Renal cortical epithelial cell (primary cell): ENCODE measurements at regions not wholly inside any gene's neighbourhood (a gene's known extent, or its start where the extent isn't known, plus 50 kb on each side); places are given as distances from the start of the nearest gene placed in this dataset.
"Not testable (repeated sequence)": the region's sequence is repeated elsewhere in the genome, so short reads cannot be mapped to it uniquely, and the experiment has no call there.

Experiments
- DNase-seq: peaks from one replicate; pipeline ENCODE4 v3.0.0-alpha.2; 2011; ENCODE audit warnings: low read depth

GRCh38 chr5:82649943-82650342 is 371.8 kb upstream of the RPS23 start:
- DNase-seq, result no peak

GRCh38 chr5:82644766-82645165 is 366.6 kb upstream of the RPS23 start:
- DNase-seq, result no peak

GRCh38 chr5:82644229-82644628 is 366.1 kb upstream of the RPS23 start:
- no peak for DNase-seq

- DNase-seq, result no peak
Observed at GRCh38 chr5:82642313-82642712, 364.2 kb upstream of the RPS23 start.

GRCh38 chr5:82641331-82642003 is 363.3 kb upstream of the RPS23 start:
- peak; percentile 94 for DNase-seq

GRCh38 chr5:82640916-82641315 is 362.8 kb upstream of the RPS23 start:
- DNase-seq, result peak; percentile 11

GRCh38 chr5:82639393-82640144 is 361.4 kb upstream of the RPS23 start:
- DNase-seq, result peak; percentile 28

GRCh38 chr5:82636591-82636990 is 358.4 kb upstream of the RPS23 start:
- no peak for DNase-seq

GRCh38 chr5:82635561-82636288 is 357.6 kb upstream of the RPS23 start:
- peak; percentile 100 for DNase-seq

- DNase-seq, result no peak
Observed at GRCh38 chr5:82628364-82628910, 350.3 kb upstream of the RPS23 start.

GRCh38 chr5:82626905-82627591 is 348.9 kb upstream of the RPS23 start:
- DNase-seq, result peak; percentile 26

GRCh38 chr5:82626012-82626411 is 347.9 kb upstream of the RPS23 start:
- DNase-seq, result not testable (repeated sequence)

- DNase-seq, result no peak
Observed at GRCh38 chr5:82624062-82624461, 345.9 kb upstream of the RPS23 start.

- DNase-seq, result peak; percentile 44
Observed at GRCh38 chr5:82622711-82623514, 344.8 kb upstream of the RPS23 start.

- DNase-seq, result no peak
Observed at GRCh38 chr5:82622205-82622604, 344.1 kb upstream of the RPS23 start.

GRCh38 chr5:82620957-82621600 is 342.9 kb upstream of the RPS23 start:
- peak; percentile 82 for DNase-seq

- DNase-seq, result no peak
Observed at GRCh38 chr5:82619097-82619496, 340.9 kb upstream of the RPS23 start.

- no peak for DNase-seq
Observed at GRCh38 chr5:82614706-82615105, 336.6 kb upstream of the RPS23 start.

GRCh38 chr5:82613891-82614290 is 335.7 kb upstream of the RPS23 start:
- DNase-seq, result no peak

- DNase-seq, result no peak
Observed at GRCh38 chr5:82610686-82611085, 332.5 kb upstream of the RPS23 start.
